WTC11 (cell line): ENCODE measurements at regions not wholly inside any gene's neighbourhood (a gene's known extent, or its start where the extent isn't known, plus 50 kb on each side); places are given as distances from the start of the nearest gene placed in this dataset.

Source experiments
- ATAC-seq: fragments of 200-7000 bp; cut with Tn5 transposase; 2 replicates; pipeline ENCODE4 v1.10.0; 2021; ENCODE audit warnings: mild to moderate bottlenecking, moderate library complexity
- CTCF ChIA-PET: fragments of 300-600 bp; sonication (Branson Sonifier 250); formaldehyde crosslinking; loops from one replicate; lab custom pipeline; 2021; ENCODE audit warnings: antibody characterized with exemption; lab: Charles Lee
- POLR2A ChIA-PET: fragments of 350-600 bp; sonication (Branson Sonifier 250); formaldehyde crosslinking; loops from one replicate; lab custom pipeline; 2021; ENCODE audit warnings: antibody characterized with exemption; lab: Charles Lee
- DNase-seq: peaks from one replicate; pipeline ENCODE4 v3.0.0; 2021; ENCODE audit warnings: low spot score
- H3K27ac Mint-ChIP-seq: 2 replicates; pipeline ENCODE4 v1.8.0; 2021; ENCODE audit warnings: mixed read lengths
- H3K27me3 Mint-ChIP-seq: 2 replicates; pipeline ENCODE4 v1.8.0; 2021; ENCODE audit warnings: low read depth, mild to moderate bottlenecking, moderate library complexity, mixed read lengths
- H3K36me3 Mint-ChIP-seq: 2 replicates; pipeline ENCODE4 v1.8.0; 2021; ENCODE audit warnings: mixed read lengths
- H3K4me1 Mint-ChIP-seq: 2 replicates; pipeline ENCODE4 v1.8.0; 2022; ENCODE audit warnings: mixed read lengths
- H3K4me3 Mint-ChIP-seq: 2 replicates; pipeline ENCODE4 v1.8.0; 2021; ENCODE audit warnings: mild to moderate bottlenecking, moderate library complexity, mixed read lengths
- H3K9me3 Mint-ChIP-seq: 2 replicates; pipeline ENCODE4 v1.8.0; 2021; ENCODE audit warnings: mixed read lengths
- ATF6 ChIP-seq: sonication (generic); formaldehyde crosslinking; IDR thresholded peaks from 2 replicates; pipeline ENCODE4 v1.8.1; 2023; ENCODE audit warnings: mild to moderate bottlenecking, missing genetic modification reagents
- CDX4 ChIP-seq: fragments of 250-450 bp; sonication (Bioruptor Pico); IDR thresholded peaks from 2 replicates; pipeline ENCODE4 v1.9.0; 2021; ENCODE audit warnings: moderate library complexity, mild to moderate bottlenecking, inconsistent platforms, borderline replicate concordance
- E2F4 ChIP-seq: sonication (generic); formaldehyde crosslinking; IDR thresholded peaks from 2 replicates; pipeline ENCODE4 v1.8.1; 2022; ENCODE audit warnings: low read depth, mild to moderate bottlenecking, moderate library complexity, missing genetic modification reagents, borderline replicate concordance
- ELF4 ChIP-seq: sonication (generic); formaldehyde crosslinking; IDR thresholded peaks from 2 replicates; pipeline ENCODE4 v1.8.1; 2022; ENCODE audit warnings: low read depth, mild to moderate bottlenecking, moderate library complexity, missing genetic modification reagents
- FOXP4 ChIP-seq: sonication (generic); formaldehyde crosslinking; IDR thresholded peaks from 2 replicates; pipeline ENCODE4 v1.8.0; 2022; ENCODE audit warnings: mild to moderate bottlenecking, missing genetic modification reagents
- GABPB1 ChIP-seq: sonication (generic); formaldehyde crosslinking; IDR thresholded peaks from 2 replicates; pipeline ENCODE4 v1.8.1; 2023; ENCODE audit warnings: mild to moderate bottlenecking, missing genetic modification reagents
- GTF2I ChIP-seq: fragments of 250-450 bp; sonication (Bioruptor Pico); conservative IDR thresholded peaks from 2 replicates; pipeline ENCODE4 v1.4.0; 2021; ENCODE audit warnings: mild to moderate bottlenecking
- JAZF1 ChIP-seq: fragments of 250-450 bp; sonication (Bioruptor Pico); IDR thresholded peaks from 2 replicates; pipeline ENCODE4 v1.9.0; 2021; ENCODE audit warnings: moderate library complexity, mild to moderate bottlenecking, inconsistent platforms
- NR1H2 ChIP-seq: sonication (generic); formaldehyde crosslinking; IDR thresholded peaks from 2 replicates; pipeline ENCODE4 v1.9.0; 2021; ENCODE audit warnings: mild to moderate bottlenecking, moderate library complexity, missing genetic modification reagents
- NR2C2 ChIP-seq: sonication (generic); formaldehyde crosslinking; IDR thresholded peaks from 2 replicates; pipeline ENCODE4 v1.8.0; 2022; ENCODE audit warnings: mild to moderate bottlenecking, missing genetic modification reagents
- PRRX2 ChIP-seq: fragments of 250-450 bp; sonication (Bioruptor Pico); IDR thresholded peaks from 2 replicates; pipeline ENCODE4 v1.8.0; 2021; ENCODE audit warnings: mild to moderate bottlenecking
- SMAD3 ChIP-seq: sonication (generic); formaldehyde crosslinking; IDR thresholded peaks from 2 replicates; pipeline ENCODE4 v1.8.0; 2022; ENCODE audit warnings: missing genetic modification reagents, mild to moderate bottlenecking, borderline replicate concordance
- SP1 ChIP-seq: sonication (generic); formaldehyde crosslinking; conservative IDR thresholded peaks from 2 replicates; pipeline ENCODE4 v1.8.1; 2022; ENCODE audit warnings: missing genetic modification reagents
- TP53 ChIP-seq: sonication (generic); formaldehyde crosslinking; IDR thresholded peaks from 2 replicates; pipeline ENCODE4 v1.8.1; 2023; ENCODE audit warnings: mild to moderate bottlenecking, missing genetic modification reagents
- USF2 ChIP-seq: sonication (generic); formaldehyde crosslinking; IDR thresholded peaks from 2 replicates; pipeline ENCODE4 v1.8.1; 2023; ENCODE audit warnings: mild to moderate bottlenecking, missing genetic modification reagents, moderate library complexity
- ZMAT4 ChIP-seq: fragments of 250-450 bp; sonication (Bioruptor Pico); IDR thresholded peaks from 2 replicates; pipeline ENCODE4 v1.9.0; 2021; ENCODE audit warnings: mild to moderate bottlenecking
- ZNF512 ChIP-seq: sonication (generic); formaldehyde crosslinking; IDR thresholded peaks from 2 replicates; pipeline ENCODE4 v1.8.1; 2022; ENCODE audit warnings: missing genetic modification reagents, borderline replicate concordance
- TF ChIP-seq, protein P1 (sequence below): sonication (generic); formaldehyde crosslinking; conservative IDR thresholded peaks from 2 replicates; pipeline ENCODE4 v1.8.1; 2022; ENCODE audit warnings: mild to moderate bottlenecking, missing genetic modification reagents
- TF ChIP-seq, protein P2 (sequence below): sonication (generic); formaldehyde crosslinking; IDR thresholded peaks from 2 replicates; pipeline ENCODE4 v1.8.1; 2022; ENCODE audit warnings: mild to moderate bottlenecking, moderate library complexity, missing genetic modification reagents
- TF ChIP-seq, protein P3 (sequence below): sonication (generic); formaldehyde crosslinking; IDR thresholded peaks from 2 replicates; pipeline ENCODE4 v1.8.0; 2022; ENCODE audit warnings: mild to moderate bottlenecking, missing genetic modification reagents
- TF ChIP-seq, protein P4 (sequence below): fragments of 250-450 bp; sonication (Bioruptor Pico); conservative IDR thresholded peaks from 2 replicates; pipeline ENCODE4 v1.9.0; 2021; ENCODE audit warnings: mild to moderate bottlenecking

GRCh38 chr22:48288376-48288940 lies 1526.0 kb downstream of the TBC1D22A start:
- H3K4me3 Mint-ChIP-seq: no peak overlapping the region
- H3K27me3 Mint-ChIP-seq: no peaks in the 10 kb centered on the region
- H3K4me1 Mint-ChIP-seq: peaks cover 11% of the 10 kb centered on the region
- H3K36me3 Mint-ChIP-seq: no peaks in the 10 kb centered on the region
- DNase-seq: no peak
- POLR2A ChIA-PET: no interaction called here
- TF ChIP-seq ATF6 (CRISPR knock-in tag) (no peak), SP1 (CRISPR knock-in tag) (no peak), E2F4 (CRISPR knock-in tag) (no peak), PRRX2 (CRISPR knock-in tag) (no peak), FOXP4 (no peak), USF2 (CRISPR knock-in tag) (no peak), JAZF1 (CRISPR knock-in tag) (no peak)
- TF ChIP-seq, protein P1, sequence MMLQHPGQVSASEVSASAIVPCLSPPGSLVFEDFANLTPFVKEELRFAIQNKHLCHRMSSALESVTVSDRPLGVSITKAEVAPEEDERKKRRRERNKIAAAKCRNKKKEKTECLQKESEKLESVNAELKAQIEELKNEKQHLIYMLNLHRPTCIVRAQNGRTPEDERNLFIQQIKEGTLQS (CRISPR knock-in tag): no peak
- TF ChIP-seq, protein P2, sequence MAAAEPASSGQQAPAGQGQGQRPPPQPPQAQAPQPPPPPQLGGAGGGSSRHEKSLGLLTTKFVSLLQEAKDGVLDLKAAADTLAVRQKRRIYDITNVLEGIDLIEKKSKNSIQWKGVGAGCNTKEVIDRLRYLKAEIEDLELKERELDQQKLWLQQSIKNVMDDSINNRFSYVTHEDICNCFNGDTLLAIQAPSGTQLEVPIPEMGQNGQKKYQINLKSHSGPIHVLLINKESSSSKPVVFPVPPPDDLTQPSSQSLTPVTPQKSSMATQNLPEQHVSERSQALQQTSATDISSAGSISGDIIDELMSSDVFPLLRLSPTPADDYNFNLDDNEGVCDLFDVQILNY (CRISPR knock-in tag): no peak
- peaks cover 18% of the 10 kb centered on the region for H3K9me3 Mint-ChIP-seq
- no peak overlapping the region for H3K27ac Mint-ChIP-seq
- CTCF ChIA-PET: no interaction called here
- ATAC-seq: no peak

DNA sequence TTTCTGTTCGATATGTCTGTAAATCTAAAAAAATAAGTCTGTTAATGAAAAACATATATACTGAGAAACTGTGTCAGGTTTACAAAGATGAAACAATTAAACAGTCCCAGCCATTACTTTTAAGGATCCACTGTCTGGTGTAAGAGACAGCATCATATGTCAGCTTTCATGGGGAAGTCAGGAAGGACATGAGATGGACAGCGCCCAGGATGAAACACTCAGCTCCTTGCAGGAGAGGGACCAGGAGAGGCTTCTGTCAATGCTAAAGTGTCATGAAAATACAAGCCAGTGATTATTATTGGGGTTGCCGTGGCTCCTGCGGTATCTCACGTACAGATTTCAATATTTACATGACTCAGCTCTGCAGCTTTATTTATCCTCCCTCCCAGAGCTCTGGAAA lies 1524.6 kb downstream of the TBC1D22A start:
- no peaks in the 10 kb centered on the region for H3K27me3 Mint-ChIP-seq
- CTCF ChIA-PET: interaction anchor here (0.6 to 1.0 kb wide), 2 partner anchors 25 to 632 kb away, joined by 3 read pairs; no protein-coding TSS in a partner anchor
- POLR2A ChIA-PET: no interaction called here
- TF ChIP-seq ZMAT4 (CRISPR knock-in tag) (no peak), NR2C2 (no peak), GABPB1 (CRISPR knock-in tag) (no peak), TP53 (no peak), CDX4 (CRISPR knock-in tag) (no peak), NR1H2 (CRISPR knock-in tag) (no peak), ELF4 (CRISPR knock-in tag) (no peak), ZNF512 (CRISPR knock-in tag) (no peak), SMAD3 (CRISPR knock-in tag) (no peak), GTF2I (CRISPR knock-in tag) (no peak)
- TF ChIP-seq, protein P3, sequence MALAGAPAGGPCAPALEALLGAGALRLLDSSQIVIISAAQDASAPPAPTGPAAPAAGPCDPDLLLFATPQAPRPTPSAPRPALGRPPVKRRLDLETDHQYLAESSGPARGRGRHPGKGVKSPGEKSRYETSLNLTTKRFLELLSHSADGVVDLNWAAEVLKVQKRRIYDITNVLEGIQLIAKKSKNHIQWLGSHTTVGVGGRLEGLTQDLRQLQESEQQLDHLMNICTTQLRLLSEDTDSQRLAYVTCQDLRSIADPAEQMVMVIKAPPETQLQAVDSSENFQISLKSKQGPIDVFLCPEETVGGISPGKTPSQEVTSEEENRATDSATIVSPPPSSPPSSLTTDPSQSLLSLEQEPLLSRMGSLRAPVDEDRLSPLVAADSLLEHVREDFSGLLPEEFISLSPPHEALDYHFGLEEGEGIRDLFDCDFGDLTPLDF (CRISPR knock-in tag): no peak
- TF ChIP-seq, protein P4, sequence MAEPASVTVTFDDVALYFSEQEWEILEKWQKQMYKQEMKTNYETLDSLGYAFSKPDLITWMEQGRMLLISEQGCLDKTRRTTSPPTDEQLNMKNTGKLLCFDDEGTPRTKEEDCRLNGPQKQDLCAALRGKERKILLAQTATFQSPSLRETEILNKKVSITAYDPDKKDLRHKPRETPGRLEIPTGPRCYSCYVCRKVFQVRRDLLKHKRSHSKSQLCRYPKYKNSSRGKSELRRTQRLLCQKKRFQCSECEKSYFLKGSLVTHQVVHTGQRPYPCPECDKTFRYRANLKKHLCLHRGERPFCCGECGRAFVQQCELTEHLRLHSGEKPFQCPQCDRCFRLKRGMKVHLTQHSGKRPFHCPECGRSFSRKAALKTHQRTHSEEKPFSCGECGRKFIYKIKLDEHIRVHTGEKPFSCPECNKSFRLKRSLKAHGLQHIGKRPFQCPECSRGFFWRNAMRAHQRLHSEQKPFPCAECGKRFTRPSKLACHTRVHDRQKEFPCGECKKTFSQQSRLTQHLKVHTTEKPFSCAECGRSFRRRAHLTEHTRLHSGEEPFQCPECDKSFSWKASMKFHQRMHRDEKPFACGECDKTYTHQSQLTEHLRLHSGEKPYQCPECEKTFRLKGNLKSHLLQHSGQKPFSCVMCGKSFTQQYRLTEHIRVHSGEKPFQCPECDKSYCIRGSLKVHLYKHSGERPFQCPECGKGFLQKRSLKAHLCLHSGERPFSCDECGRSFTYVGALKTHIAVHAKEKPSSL: no peak

More for the DNA sequence above, 1524.6 kb downstream of the TBC1D22A start:
- Mint-ChIP-seq H3K9me3 (peaks cover 20% of the 10 kb centered on the region), H3K4me3 (no peak overlapping the region), H3K27ac (no peak overlapping the region), H3K36me3 (no peaks in the 10 kb centered on the region), H3K4me1 (peaks cover 8% of the 10 kb centered on the region)
- ATAC-seq: no peak
- peak; percentile 5 for DNase-seq
